ENCODE measurements at regions not wholly inside any gene's neighbourhood (a gene's known extent, or its start where the extent isn't known, plus 50 kb on each side); places are given as distances from the start of the nearest gene placed in this dataset.

DNA sequence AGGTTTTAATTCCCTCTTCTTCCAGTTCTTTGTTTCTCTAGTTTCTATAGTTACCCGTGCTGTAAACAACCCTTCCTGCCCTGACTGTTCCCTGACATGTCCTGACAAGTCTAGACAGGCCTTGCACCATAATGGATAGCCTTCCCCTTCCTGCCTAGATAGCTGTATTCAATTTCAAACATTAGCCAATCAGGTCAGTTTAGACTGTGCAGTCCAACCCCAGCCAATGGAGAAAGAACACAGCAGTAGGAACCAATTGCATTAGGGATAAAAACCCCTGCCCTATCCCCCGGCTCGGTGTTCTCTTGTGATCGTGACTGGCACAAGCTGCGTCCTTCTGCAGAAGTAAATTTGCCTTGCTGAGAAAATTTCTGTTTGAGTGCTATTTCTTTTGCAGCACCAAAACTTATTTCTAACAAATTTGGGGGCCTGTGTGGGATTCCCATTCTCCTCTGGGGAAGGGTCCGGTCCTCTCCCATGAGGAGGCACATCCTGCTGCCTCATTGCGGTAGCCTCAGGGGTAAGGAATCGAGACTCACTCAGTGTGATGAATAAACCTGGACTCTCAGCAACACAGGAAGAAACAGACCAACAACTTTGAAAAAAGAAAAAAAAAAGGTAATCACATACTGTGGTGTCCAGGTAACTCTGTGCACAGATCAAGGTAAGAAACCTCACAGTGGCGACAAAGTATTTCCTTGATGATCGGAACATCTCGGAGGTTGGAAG, 248.7 kb upstream of the ECI2 start:
- DNase-seq (ENCODE audit: low read depth in 4 of 4, low spot score in 1 of 4) = no peak

DNA sequence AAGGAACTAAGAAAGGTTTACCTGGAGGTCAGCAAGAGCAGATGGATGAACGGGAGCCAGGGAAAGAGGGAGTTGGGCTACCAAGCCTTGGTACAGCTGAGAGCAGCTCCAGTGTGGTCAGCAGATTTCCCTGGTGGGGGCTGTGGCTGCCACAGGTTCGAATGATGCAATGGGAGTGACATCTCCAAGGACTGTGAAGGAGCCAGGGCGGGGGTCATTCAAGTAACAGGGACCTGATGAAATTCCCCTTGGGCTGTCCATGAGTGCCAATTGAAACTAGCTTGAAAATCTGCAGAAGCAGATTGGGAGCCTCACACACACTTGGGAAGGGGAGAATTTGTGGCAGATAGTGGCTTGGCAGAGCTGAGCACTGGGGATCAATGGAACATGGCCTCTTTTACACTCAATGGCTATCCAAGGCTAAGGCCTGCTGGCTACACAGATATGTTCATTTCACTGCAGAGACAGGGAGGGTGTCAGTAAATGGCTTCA, 247.0 kb upstream of the ECI2 start:
- no peak for DNase-seq (ENCODE audit: low read depth in 4 of 4, low spot score in 1 of 4)

GRCh38 chr6:4381381-4381780, 246.0 kb upstream of the ECI2 start:
- DNase-seq (ENCODE audit: low read depth in 4 of 4, low spot score in 1 of 4) = no peak

- no peak for DNase-seq (ENCODE audit: low read depth in 4 of 4, low spot score in 1 of 4)
Measured at GRCh38 chr6:4380881-4381281, 245.5 kb upstream of the ECI2 start.

DNA sequence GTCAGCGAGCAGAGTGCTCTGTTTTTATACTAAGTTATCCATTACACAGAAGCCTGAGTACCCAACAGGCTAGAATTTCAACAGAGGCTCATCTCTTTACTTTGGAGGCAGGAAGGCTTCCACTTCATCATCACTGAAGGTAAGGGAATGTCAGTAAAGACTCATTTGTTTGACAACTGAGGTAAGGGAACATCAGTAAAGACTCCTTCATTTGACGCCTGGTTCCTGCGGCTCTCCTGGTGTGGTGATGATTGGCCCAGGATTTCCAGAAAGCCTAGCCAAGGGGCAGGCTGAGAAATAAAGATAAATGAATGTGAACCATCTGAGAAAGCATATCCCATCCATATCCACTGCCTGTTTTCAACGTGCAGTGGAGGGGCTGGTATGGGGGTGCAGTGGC, 244.6 kb upstream of the ECI2 start:
- no peak for DNase-seq (ENCODE audit: low read depth in 4 of 4, low spot score in 1 of 4)

GRCh38 chr6:4378319-4378996, 243.1 kb upstream of the ECI2 start:
- DNase-seq (ENCODE audit: low read depth in 4 of 4, low spot score in 1 of 4) = no peak

- DNase-seq (ENCODE audit: low read depth in 4 of 4, low spot score in 1 of 4) = no peak
Measured at GRCh38 chr6:4377603-4378002, 242.2 kb upstream of the ECI2 start.

DNA sequence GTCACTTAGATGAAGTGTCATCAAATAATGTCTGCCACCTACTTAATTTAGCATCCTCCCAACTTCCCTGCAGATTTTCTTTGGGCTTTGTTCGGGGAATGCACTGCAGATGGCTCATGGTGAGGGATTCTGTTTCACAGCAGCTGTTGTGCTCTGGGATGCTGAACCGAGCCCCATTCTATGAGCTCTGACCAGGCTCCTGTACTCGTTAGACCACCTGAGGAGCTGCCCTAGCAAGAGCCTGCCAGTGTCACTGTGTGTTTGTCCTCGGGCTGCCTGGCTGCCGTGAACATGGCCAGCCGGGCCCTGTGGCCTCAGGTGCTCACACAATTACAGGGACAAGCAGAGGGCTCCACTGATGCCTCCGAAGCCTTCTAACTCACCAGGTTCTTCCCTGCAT, 238.8 kb upstream of the ECI2 start:
- no peak for DNase-seq (ENCODE audit: low read depth in 4 of 4, low spot score in 1 of 4)

GRCh38 chr6:4372866-4373265, 237.5 kb upstream of the ECI2 start:
- DNase-seq (ENCODE audit: low read depth in 4 of 4, low spot score in 1 of 4) = no peak

DNA sequence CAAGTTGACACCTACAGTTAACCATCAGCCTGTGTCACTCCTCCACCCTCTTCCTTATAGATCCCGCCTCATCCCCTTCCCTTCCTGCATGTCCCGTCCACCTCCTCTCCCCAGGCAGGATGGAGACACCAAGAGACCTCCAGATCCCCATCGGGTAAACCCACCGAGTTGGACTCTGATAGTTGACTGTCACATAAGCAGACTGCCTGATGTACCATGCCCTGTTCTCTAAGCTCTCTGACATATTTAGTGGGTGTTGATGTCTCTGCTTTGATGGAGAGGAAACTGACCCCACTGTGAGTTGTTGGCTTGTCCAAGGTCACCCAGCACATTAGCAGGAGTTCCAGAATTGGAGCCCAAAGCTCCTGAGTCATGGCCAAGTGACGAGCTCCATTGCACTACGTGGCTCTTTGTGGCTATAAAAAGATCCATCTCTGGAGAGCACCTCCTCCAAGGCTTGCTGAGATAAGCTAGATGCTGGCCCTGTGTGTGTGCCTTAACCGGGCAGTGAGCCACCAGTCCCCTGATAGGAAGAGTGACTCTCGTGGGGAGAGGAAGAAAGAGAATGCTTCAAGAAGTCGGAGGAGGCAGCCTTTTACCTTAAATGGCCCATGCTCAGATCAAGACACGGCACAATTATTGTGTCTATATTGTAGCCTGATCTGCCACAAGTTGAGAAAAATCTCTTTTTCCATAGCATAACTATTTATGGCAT, 236.0 kb upstream of the ECI2 start:
- DNase-seq (ENCODE audit: low read depth in 4 of 4, low spot score in 1 of 4) = no peak

- DNase-seq (ENCODE audit: low read depth in 4 of 4, low spot score in 1 of 4) = no peak
Measured at GRCh38 chr6:4370066-4370465, 234.7 kb upstream of the ECI2 start.

DNA sequence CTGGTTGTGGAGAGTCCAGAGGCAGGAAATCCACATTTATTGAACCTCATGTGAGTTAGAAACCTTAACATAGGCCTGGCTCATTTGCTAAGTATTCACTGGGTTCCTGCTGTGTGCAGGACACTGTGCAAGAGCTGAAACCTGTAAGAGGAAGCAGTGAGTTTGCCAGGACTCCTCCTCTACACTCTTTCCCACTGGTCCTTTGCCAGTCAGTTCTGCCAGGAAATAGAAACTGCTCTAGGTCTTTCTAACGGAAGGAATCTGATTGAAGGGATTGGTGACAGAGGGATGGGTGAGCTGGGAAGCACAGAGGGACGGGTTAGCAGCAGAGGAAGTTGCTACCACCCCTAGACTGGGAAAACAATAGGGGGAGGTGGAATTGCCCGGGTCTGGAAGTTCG, 234.2 kb upstream of the ECI2 start:
- DNase-seq (ENCODE audit: low read depth in 4 of 4, low spot score in 1 of 4) = no peak

GRCh38 chr6:4368649-4369048, 233.3 kb upstream of the ECI2 start:
- DNase-seq (ENCODE audit: low read depth in 4 of 4, low spot score in 1 of 4) = no peak

GRCh38 chr6:4367643-4368042, 232.3 kb upstream of the ECI2 start:
- DNase-seq (ENCODE audit: low read depth in 4 of 4, low spot score in 1 of 4) = no peak

- no peak for DNase-seq (ENCODE audit: low read depth in 4 of 4, low spot score in 1 of 4)
Measured at GRCh38 chr6:4366635-4367395, 231.4 kb upstream of the ECI2 start.

DNA sequence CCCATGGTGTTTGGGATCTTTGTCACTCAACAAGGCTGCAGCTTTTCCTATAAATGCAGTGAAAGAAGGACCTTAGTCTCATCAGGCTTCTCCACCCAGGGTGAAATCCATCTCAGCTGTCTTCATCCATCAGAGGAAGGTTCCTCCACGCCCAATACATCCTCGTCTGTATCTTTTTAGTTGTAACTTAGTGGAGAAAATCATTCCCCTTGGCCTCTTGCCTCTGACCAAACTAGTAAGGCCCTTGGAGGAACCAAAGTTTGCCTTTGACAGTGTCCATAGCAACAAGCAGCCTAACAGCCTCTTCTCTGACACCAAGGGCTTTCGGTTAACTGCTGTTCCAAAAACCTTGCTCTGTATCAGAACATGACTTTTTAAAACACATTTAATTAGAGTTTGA, 230.3 kb upstream of the ECI2 start:
- no peak for DNase-seq (ENCODE audit: low read depth in 4 of 4, low spot score in 1 of 4)

DNA sequence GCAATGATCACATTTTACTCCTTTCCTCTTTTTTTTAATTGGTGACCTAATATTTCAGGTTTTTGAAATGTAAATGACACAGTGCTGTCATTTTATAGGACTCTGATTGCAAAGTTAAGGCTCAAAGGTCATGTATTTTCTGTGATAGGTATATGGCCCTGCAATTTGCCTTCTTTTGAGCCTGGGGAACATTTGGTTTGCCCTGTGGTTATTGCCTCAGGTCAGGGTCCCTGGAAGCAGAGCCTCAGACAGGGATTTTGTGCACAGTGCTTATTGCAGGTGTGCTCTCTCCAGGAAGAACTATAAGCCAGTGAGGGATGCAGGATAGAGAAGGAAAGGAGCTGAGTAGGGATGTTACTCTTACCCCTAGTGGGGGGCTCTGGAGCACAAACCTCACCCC, 229.3 kb upstream of the ECI2 start:
- DNase-seq (ENCODE audit: low read depth in 4 of 4, low spot score in 1 of 4) = no peak

GRCh38 chr6:4364172-4364571, 228.8 kb upstream of the ECI2 start:
- no peak for DNase-seq (ENCODE audit: low read depth in 4 of 4, low spot score in 1 of 4)

DNA sequence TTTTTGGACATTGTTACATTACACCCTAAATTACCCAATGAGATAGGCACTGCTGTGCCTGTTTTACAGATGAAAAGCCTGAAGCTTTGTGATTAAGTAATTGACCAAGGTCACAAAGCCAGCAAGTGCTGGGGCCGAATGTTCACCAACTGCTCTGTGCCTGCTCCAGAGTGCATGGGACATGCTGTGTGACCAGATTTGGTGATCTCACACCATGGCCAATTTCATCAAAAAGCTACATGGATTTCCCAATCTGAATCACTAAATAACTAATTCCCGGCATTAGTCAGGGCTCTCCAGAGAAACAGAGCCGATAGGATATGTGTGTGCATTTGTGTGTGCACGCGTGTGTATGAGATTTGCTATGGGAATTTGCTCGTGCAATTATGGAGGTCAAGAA, 228.3 kb upstream of the ECI2 start:
- DNase-seq (ENCODE audit: low read depth in 4 of 4, low spot score in 1 of 4) = no peak

GRCh38 chr6:4362326-4362725, 227.0 kb upstream of the ECI2 start:
- no peak for DNase-seq (ENCODE audit: low read depth in 4 of 4, low spot score in 1 of 4)

GRCh38 chr6:4360920-4361319, 225.5 kb upstream of the ECI2 start:
- DNase-seq (ENCODE audit: low read depth in 4 of 4, low spot score in 1 of 4) = no peak

Data from stimulated activated CD4-positive, alpha-beta T cell treated with anti-CD3 and anti-CD28 coated beads, Interleukin-1b, Interleukin-23, amount 100 ng/mL, for 24 hours (primary cell).